GM12892 (cell line): ENCODE measurements at regions not wholly inside any gene's neighbourhood (a gene's known extent, or its start where the extent isn't known, plus 50 kb on each side); places are given as distances from the start of the nearest gene placed in this dataset.

Experiments
- POLR2A ChIP-seq: IDR thresholded peaks from 2 replicates; pipeline ENCODE4 v1.6.1; 2011; ENCODE audit warnings: low read depth, low read length, control low read depth
- POLR2AphosphoS5 ChIP-seq: IDR thresholded peaks from 2 replicates; pipeline ENCODE4 v1.6.1; 2011; ENCODE audit warnings: low read depth, low read length, control low read depth

GRCh38 chr1:229762891-229763290, 136.8 kb downstream of the URB2 start:
- no peak for TF ChIP-seq POLR2A
- no peak for TF ChIP-seq POLR2AphosphoS5
